ENCODE measurements at regions not wholly inside any gene's neighbourhood (a gene's known extent, or its start where the extent isn't known, plus 50 kb on each side); places are given as distances from the start of the nearest gene placed in this dataset.
"Not testable (repeated sequence)": the region's sequence is repeated elsewhere in the genome, so short reads cannot be mapped to it uniquely, and the experiment has no call there.

GRCh38 chr6:10174761-10175160 is 240.1 kb downstream of the TFAP2A start:
- DNase-seq: no peak

- no peak for DNase-seq
Observed at GRCh38 chr6:10174056-10174455, 240.8 kb downstream of the TFAP2A start.

- DNase-seq: not testable (repeated sequence)
Observed at GRCh38 chr6:10171706-10172105, 243.2 kb downstream of the TFAP2A start.

- DNase-seq: no peak
Observed at GRCh38 chr6:10170816-10171215, 244.1 kb downstream of the TFAP2A start.

DNA sequence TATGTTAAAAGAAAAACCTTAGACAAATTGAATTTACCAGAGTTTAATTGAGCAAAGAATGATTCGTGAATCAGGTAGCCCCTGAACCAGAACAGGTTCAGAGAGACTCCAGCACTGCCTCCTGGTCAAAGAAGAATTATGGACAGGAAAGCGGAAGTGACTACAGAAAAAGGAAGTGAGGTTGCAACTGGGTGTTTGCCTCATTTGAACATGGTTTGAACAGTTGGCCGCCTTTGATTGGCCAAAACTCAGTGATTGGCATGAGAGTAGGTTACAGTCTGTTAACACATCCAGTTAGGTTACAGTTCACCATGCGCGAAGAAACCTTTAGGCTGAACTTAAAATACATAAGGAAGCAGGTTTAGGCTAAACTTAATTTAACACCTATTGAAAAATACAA is 248.8 kb downstream of the TFAP2A start:
- no peak for DNase-seq

- no peak for DNase-seq
Observed at GRCh38 chr6:10163203-10163962, 251.5 kb downstream of the TFAP2A start.

DNA sequence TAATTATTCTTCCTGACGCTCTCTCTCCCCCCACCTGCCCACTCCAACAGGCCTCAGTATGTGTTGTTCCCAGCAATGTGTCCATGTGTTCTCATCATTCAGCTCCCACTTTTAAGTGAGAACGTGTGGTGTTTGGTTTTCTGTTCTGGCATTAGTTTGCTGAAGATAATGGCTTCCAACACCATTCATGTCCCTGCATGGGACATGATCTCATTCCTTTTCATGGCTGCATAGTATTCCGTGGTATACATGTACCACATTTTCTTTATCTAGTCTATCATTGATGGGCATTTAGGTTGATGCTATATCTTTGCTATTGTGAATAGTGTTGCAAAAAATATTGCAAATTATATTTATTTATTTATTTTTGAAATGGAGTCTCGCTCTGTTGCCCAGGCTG is 258.0 kb downstream of the TFAP2A start:
- DNase-seq: no peak

DNA sequence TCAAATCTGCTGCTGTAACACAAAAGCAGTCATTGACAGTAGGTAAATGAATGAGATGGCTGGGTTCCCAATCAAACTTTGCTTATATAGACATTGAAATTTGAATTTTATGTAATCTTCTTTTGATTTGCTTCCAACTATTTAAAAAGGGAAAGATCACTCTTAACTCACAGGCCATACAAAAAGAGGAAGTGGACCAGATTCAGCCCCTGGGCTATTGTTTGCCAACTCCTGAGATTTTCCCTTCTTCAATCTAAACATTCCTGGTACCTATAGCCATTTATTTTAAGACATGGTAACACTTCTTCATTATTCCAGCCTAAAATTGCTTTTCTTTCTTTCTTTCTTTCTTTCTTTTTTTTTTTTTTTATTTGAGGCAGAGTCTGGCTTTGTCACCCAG is 260.6 kb downstream of the TFAP2A start:
- no peak for DNase-seq

DNA sequence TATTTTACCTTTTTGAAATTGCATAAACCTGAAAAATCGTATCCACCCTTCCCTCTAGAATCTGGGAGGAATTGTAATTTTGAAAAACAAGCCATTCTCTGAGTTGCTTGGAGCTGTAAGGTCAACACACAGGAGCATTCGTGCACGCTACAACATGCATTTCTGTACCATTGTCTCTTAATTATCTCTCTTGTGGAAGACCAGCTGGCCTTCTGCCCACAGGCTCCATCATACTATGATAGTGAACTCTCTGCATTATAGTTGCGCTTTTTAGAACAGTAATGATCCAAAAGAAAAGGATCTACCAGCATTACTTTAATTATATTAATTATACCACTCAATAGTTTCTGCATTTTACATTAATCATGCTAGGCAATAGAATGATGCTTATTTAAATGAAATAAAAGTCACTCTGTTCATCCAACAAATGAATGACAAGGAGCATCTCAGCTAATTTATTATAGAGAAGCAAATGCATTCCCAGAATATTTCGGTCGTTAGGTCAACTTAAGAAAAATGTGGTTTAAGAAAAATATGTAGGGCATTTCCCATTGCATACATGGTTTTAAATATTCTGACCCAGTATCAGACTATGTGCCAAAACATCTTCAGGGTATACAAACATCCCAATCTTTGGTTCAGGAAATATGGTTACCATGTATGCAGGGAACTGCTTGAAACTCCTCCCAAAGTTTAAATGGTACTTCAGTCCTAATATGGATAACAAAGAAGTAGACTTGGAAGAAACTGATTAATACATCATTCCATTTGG is 263.5 kb downstream of the TFAP2A start:
- no peak for DNase-seq

DNA sequence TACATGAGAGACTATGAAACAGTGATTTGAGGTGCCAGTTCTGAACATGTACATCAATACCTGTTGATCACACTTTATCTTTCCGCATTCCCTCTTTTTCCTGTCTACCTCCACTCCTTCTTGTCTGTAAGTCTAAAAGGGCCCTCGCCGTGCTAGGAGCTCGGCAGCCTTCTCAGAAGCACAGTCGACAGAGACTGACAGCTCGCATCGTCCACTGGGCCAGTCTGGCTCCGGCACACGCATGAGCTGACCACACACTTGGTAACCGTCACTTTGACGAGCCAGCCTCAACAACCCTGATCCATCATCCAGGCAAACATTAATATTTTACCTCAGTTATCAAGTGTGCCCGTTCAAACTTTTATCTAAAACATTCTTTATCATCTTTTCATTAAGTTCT is 265.3 kb downstream of the TFAP2A start:
- no peak for DNase-seq

GRCh38 chr6:10146715-10147451 is 268.0 kb downstream of the TFAP2A start:
- no peak for DNase-seq

DNA sequence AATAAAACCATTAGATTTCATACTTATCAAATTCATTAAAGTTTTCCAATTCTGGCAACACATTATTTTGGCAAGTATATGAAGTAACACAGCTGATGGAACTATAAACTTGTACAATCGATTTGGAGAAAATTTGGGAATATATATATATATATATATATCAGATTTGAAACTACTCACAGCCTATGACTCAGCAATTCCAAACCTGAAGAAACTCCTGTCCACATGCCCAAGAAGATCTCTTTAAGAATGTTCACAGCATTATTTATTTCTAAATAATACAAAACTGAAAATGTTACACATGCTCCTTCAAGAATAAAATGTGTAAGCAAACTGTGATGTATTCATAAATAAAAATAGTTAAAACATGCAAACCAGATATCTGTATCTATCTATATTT is 270.1 kb downstream of the TFAP2A start:
- no peak for DNase-seq

DNA sequence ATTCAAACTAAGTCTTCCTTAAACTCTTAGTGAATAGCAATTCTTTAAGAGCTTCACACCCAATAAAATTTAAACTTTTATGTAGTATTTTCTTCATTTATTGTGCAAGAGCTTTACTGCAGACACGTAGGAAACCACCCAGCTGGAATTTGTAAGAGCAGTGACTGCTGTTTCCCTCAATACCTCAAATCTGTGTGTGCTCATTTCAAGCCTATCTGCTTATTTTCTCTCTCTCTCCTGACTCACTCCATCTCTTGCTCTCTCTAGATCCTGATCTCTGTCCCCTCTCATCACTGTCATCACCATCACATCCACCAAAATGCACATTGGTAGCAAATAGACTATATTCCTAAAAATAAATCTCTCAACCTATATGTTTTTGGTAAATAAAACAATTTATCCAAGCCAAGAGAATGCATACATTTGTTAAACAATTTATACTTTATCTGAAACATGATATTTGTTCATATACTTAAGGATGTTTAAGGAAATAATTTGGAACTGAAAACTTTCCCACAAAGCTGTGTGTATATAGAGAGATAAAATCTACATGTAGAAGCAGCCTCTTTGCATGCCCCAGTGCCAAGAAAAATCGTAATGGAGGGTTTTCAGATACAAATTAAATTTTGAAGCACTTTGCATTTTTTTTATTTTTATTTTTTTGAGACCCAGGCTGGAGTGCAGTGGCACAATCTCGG is 273.0 kb downstream of the TFAP2A start:
- no peak for DNase-seq

DNA sequence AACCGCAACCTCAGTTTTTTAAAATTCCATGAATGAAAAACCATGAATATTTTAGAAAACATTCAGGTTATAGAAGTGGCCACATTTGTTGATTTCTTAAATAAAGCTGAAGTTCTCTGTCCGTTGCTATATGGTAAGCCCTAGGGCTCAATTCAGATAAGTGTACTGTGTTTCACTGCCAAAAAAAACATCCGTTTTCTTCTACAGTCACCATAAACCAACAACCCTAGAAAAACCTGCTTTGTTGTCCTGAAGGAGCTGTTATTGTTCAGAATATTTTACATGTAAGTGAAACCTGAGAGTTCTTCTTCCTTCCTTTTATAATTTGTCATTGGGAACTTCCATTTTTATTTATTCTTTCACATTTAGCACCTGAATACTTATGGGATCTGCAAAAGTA is 274.1 kb downstream of the TFAP2A start:
- no peak for DNase-seq

GRCh38 chr6:10140136-10140535 is 274.7 kb downstream of the TFAP2A start:
- no peak for DNase-seq

DNA sequence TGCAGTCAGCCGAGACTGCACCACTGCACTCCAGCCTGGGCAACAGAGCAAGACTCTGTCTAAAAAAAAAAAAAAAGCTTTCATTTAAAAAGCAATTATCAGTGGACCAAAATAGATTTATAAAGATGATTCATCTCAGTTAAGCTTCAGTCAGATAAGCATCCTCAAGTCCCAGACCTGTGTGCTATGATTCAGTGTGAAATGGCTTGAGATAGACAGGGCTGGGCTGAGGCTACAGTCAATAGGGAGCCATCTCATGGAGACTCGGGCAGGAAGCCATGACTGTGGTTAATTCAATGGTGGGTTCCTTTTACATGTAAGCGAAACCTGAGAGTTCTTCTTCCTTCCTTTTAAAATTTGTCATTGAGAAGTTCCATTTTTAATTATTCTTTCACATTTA is 276.0 kb downstream of the TFAP2A start:
- no peak for DNase-seq

- no peak for DNase-seq
Observed at GRCh38 chr6:10136636-10137035, 278.2 kb downstream of the TFAP2A start.

- DNase-seq: not testable (repeated sequence)
Observed at GRCh38 chr6:10134185-10134584, 280.7 kb downstream of the TFAP2A start.

- no peak for DNase-seq
Observed at GRCh38 chr6:10128721-10129120, 286.2 kb downstream of the TFAP2A start.

DNA sequence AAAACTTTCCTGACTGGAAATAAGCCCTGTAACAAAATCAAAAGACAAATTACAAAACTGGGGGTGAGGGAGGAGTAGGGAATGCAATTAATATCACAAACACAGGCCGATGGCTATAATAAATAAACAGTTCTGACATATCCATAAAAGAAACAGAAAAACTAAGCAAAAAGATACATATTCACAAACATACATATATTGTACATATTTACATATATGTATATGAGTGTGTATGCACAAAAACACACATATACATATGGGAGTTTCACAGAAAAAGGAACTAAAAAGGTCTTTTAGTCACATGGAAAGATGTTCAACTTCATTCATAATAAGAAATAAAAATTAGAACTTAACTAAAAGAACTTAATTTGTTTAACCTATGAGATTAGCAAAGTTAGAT is 292.7 kb downstream of the TFAP2A start:
- no peak for DNase-seq

DNA sequence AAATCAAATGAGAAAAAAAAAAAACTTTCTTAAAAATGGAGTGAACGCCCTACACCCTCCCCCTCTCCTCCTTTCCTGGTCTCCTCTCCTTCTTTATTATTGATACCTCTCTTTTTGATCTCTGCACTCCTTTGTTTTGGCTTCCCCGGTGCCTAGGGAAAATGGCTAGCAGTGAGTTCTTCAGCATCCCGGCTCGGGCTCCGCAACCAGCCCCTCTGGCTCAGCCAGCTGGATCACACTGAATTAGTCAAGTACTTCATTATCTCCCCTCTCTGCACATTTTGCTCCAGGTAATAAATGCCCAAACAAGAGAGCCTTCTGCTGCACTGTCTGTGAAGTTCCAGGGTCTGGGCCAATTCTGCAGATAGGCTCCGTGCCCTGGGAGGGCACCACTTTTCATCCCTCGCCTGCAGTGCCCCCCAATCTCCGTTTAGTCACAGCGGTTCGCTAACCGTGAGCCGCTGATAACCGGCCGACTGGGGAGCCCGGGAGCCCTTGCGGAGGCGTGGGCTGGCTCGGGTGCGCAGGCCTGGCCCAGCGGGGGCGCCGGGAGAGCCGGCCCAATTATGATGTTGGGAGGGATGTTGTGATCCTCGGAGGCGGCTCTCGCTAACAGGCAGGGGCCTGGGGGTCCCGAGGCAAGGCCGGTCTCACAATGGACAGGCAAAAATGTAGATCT is 301.9 kb downstream of the TFAP2A start:
- no peak for DNase-seq

DNA sequence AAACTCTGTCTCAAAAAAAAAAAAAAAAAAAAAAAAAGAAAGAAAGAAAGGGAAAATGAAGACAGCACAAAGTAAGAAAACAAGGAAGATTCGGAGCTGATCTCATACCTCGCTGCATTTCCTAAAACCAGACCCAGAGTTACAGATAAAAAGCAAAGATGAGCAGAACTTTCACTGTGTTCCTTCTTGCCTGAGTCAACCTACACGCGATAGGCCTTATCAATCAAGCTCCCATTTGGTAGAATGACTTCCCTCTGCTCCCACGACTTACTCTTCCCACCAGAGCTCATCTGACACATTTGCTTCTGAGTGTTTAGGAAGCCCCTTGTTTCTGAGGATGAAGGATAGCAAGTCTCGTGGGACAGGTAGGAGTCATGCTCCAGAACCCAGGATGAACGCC is 302.9 kb downstream of the TFAP2A start:
- no peak for DNase-seq

All from GOT3 (cell line).